Testis (tissue), 2 donors: ENCODE measurements at regions not wholly inside any gene's neighbourhood (a gene's known extent, or its start where the extent isn't known, plus 50 kb on each side); places are given as distances from the start of the nearest gene placed in this dataset.

ENCODE experiments used
- POLR2A ChIP-seq: fragments of 450-650 bp; IDR thresholded peaks from one replicate; pipeline ENCODE4 v1.6.1; 2017; ENCODE audit warnings: antibody characterized with exemption, mild to moderate bottlenecking, moderate library complexity
- TF ChIP-seq, protein P1 (sequence below), 3 experiments: fragments of 450-650 bp in 2 of 3; fragments of 200-600 bp in 1 of 3; sonication (generic) in 1 of 3; IDR thresholded peaks; one replicate each; pipeline ENCODE4 v1.5.1; 2016 to 2019; ENCODE audit warnings: antibody characterized with exemption in 3 of 3, mild to moderate bottlenecking in 2 of 3, moderate library complexity in 1 of 3

- TF ChIP-seq, protein P1, sequence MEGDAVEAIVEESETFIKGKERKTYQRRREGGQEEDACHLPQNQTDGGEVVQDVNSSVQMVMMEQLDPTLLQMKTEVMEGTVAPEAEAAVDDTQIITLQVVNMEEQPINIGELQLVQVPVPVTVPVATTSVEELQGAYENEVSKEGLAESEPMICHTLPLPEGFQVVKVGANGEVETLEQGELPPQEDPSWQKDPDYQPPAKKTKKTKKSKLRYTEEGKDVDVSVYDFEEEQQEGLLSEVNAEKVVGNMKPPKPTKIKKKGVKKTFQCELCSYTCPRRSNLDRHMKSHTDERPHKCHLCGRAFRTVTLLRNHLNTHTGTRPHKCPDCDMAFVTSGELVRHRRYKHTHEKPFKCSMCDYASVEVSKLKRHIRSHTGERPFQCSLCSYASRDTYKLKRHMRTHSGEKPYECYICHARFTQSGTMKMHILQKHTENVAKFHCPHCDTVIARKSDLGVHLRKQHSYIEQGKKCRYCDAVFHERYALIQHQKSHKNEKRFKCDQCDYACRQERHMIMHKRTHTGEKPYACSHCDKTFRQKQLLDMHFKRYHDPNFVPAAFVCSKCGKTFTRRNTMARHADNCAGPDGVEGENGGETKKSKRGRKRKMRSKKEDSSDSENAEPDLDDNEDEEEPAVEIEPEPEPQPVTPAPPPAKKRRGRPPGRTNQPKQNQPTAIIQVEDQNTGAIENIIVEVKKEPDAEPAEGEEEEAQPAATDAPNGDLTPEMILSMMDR (IDR thresholded peaks at IDR 0.05): no peak
- no peak for TF ChIP-seq POLR2A
Measured at GRCh38 chr10:63718421-63718820, 197.2 kb downstream of the REEP3 start.
